ENCODE measurements at regions not wholly inside any gene's neighbourhood (a gene's known extent, or its start where the extent isn't known, plus 50 kb on each side); places are given as distances from the start of the nearest gene placed in this dataset.

DNA sequence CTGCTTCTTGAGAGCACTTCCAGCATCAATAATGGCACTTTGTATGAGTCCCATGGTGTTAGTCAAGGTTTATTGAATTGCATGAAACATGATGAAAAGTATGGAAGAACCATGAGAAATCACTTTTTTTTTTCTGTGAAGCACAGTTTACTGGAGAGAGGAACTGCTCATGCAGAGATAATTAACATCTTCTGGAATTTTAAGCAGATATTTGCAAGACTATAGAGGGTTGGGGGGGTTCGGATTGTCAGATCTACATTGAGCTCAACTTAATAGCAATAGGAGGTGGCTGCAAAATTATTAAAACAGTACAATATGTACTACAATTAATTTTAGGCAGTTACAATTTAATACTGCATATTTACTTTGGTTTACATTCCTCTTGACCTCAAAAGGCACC, 204.4 kb upstream of the CDH10 start (continued):
- TF ChIP-seq, protein P1, sequence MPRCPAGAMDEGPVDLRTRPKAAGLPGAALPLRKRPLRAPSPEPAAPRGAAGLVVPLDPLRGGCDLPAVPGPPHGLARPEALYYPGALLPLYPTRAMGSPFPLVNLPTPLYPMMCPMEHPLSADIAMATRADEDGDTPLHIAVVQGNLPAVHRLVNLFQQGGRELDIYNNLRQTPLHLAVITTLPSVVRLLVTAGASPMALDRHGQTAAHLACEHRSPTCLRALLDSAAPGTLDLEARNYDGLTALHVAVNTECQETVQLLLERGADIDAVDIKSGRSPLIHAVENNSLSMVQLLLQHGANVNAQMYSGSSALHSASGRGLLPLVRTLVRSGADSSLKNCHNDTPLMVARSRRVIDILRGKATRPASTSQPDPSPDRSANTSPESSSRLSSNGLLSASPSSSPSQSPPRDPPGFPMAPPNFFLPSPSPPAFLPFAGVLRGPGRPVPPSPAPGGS (IDR thresholded peaks at IDR 0.05) = no peak
- TF ChIP-seq RCOR1 (IDR thresholded peaks at IDR 0.05; ENCODE audit: low read depth, low read length) = no peak
- no peak for TF ChIP-seq NPAS2 (CRISPR knock-in tag; IDR thresholded peaks at IDR 0.05; ENCODE audit: borderline replicate concordance)

DNA sequence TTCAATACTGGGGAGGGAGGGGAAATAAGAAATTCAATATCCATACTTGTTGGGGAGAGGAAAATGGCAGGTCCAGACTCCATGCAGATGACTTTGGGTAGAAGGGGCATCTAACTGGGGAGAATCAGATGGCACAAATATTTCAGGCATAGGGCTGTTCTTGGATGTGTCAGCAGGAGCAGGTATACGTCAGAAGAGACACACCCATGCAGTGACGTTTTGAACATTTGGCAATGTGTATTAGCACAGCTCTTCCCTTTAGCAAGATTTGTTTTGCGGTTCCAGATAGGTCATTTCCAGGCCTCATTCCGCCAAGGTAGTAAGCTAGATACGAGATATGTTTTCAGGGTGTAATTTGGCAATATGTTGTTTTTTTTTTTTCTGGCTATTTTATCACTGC, 187.2 kb upstream of the CDH10 start:
- ATAC-seq = no peak
- H3K4me2 ChIP-seq = no peak overlapping the region
- TF ChIP-seq, protein P2, sequence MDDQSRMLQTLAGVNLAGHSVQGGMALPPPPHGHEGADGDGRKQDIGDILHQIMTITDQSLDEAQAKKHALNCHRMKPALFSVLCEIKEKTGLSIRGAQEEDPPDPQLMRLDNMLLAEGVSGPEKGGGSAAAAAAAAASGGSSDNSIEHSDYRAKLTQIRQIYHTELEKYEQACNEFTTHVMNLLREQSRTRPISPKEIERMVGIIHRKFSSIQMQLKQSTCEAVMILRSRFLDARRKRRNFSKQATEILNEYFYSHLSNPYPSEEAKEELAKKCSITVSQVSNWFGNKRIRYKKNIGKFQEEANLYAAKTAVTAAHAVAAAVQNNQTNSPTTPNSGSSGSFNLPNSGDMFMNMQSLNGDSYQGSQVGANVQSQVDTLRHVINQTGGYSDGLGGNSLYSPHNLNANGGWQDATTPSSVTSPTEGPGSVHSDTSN (IDR thresholded peaks at IDR 0.05) = no peak
- TF ChIP-seq ZNF302 (CRISPR knock-in tag; IDR thresholded peaks at IDR 0.05) = no peak
- TF ChIP-seq CEBPB (IDR thresholded peaks at IDR 0.05) = no peak
- no peak for TF ChIP-seq MAFK (IDR thresholded peaks at IDR 0.05; ENCODE audit: partially characterized antibody)
- no peak for TF ChIP-seq HDAC2 (IDR thresholded peaks at IDR 0.05)
- TF ChIP-seq ESRRA (IDR thresholded peaks at IDR 0.05; ENCODE audit: borderline replicate concordance, low read length) = no peak
- TF ChIP-seq ZFP36 (IDR thresholded peaks at IDR 0.05; ENCODE audit: borderline replicate concordance, partially characterized antibody) = no peak
- no peak for TF ChIP-seq CHD4 (IDR thresholded peaks at IDR 0.05; ENCODE audit: borderline replicate concordance)
- TF ChIP-seq RARB (CRISPR knock-in tag; IDR thresholded peaks at IDR 0.05) = no peak
- TF ChIP-seq SREBF2 (IDR thresholded peaks at IDR 0.05) = no peak
- TF ChIP-seq ZC3H11A (IDR thresholded peaks at IDR 0.05) = no peak
- no peak for TF ChIP-seq HEYL (CRISPR knock-in tag; IDR thresholded peaks at IDR 0.05)
- no peak for TF ChIP-seq EP300 (IDR thresholded peaks at IDR 0.05)
- no peak for TF ChIP-seq EHMT2 (IDR thresholded peaks at IDR 0.05; ENCODE audit: low read depth)
- TF ChIP-seq, protein P3, sequence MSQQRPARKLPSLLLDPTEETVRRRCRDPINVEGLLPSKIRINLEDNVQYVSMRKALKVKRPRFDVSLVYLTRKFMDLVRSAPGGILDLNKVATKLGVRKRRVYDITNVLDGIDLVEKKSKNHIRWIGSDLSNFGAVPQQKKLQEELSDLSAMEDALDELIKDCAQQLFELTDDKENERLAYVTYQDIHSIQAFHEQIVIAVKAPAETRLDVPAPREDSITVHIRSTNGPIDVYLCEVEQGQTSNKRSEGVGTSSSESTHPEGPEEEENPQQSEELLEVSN (IDR thresholded peaks at IDR 0.05; ENCODE audit: borderline replicate concordance, low read depth) = no peak
- no peak for TF ChIP-seq JUNB (IDR thresholded peaks at IDR 0.05)
- TF ChIP-seq, protein P4, sequence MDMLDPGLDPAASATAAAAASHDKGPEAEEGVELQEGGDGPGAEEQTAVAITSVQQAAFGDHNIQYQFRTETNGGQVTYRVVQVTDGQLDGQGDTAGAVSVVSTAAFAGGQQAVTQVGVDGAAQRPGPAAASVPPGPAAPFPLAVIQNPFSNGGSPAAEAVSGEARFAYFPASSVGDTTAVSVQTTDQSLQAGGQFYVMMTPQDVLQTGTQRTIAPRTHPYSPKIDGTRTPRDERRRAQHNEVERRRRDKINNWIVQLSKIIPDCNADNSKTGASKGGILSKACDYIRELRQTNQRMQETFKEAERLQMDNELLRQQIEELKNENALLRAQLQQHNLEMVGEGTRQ (IDR thresholded peaks at IDR 0.05) = no peak
- TF ChIP-seq, protein P5, sequence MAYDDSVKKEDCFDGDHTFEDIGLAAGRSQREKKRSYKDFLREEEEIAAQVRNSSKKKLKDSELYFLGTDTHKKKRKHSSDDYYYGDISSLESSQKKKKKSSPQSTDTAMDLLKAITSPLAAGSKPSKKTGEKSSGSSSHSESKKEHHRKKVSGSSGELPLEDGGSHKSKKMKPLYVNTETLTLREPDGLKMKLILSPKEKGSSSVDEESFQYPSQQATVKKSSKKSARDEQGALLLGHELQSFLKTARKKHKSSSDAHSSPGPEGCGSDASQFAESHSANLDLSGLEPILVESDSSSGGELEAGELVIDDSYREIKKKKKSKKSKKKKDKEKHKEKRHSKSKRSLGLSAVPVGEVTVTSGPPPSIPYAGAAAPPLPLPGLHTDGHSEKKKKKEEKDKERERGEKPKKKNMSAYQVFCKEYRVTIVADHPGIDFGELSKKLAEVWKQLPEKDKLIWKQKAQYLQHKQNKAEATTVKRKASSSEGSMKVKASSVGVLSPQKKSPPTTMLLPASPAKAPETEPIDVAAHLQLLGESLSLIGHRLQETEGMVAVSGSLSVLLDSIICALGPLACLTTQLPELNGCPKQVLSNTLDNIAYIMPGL (CRISPR knock-in tag; IDR thresholded peaks at IDR 0.05; ENCODE audit: borderline replicate concordance) = no peak
- peak in 1 of 2 experiments; percentile 39 for DNase-seq (ENCODE audit: low read depth in 1 of 2, low spot score in 1 of 2)
- FAIRE-seq = no peak
- no peaks in the 10 kb centered on the region for H3K9me3 ChIP-seq
- no peak overlapping the region for H3K4me3 ChIP-seq
- no peak overlapping the region for H3K27ac ChIP-seq
- H3K4me1 ChIP-seq = no peaks in the 10 kb centered on the region
- ChIA-PET CTCF (no interaction called here), POLR2A (no interaction called here)
- 23% methylated on average over 5 of the region's 5 CpGs for WGBS (ENCODE audit: missing lambda C conversion rate)

DNA sequence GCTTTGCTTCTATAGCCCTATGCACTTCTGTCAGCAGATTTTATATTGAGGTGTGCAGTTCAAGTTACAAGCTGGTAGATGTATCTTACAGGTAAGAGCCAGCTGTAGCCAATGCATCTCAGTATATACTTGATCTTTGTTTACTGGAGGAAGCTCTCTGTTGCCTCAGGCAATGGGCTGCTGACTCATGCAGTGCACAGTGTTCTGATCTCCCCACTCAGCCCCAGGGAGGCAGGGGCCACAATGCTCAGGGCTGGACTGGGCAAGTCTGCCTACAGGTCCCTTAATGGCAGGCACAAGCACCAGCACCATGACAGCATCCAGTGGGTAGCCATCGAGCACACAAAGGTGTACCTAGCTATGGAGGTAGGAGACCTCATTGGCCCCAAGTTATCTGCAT, 178.8 kb upstream of the CDH10 start:
- FAIRE-seq (no peak), ATAC-seq (no peak), DNase-seq (ENCODE audit: low read depth in 1 of 2, low spot score in 1 of 2) (no peak)
- H3K27ac ChIP-seq = no peak overlapping the region
- TF ChIP-seq CEBPB (IDR thresholded peaks at IDR 0.05) = no peak
- TF ChIP-seq MAZ (IDR thresholded peaks at IDR 0.05; ENCODE audit: borderline replicate concordance, low read depth, low read length) = no peak
- TF ChIP-seq ZSCAN20 (CRISPR knock-in tag; IDR thresholded peaks at IDR 0.05) = no peak
- no peak for TF ChIP-seq CBX2 (IDR thresholded peaks at IDR 0.05; ENCODE audit: borderline replicate concordance, low read depth)
- no peak for TF ChIP-seq EHMT2 (IDR thresholded peaks at IDR 0.05; ENCODE audit: low read depth)
- no peak for TF ChIP-seq FOXS1 (CRISPR knock-in tag; IDR thresholded peaks at IDR 0.05)
- no peak for TF ChIP-seq NFE2L2 (conservative IDR thresholded peaks at IDR 0.05; ENCODE audit: low read length)
- no peak overlapping the region for H3K4me2 ChIP-seq
- peaks cover 3% of the 10 kb centered on the region; the same call in 1 of the 3 replicates for H3K9me3 ChIP-seq
- ChIA-PET CTCF (no interaction called here), POLR2A (no interaction called here)
- no peaks in the 10 kb centered on the region for H3K4me1 ChIP-seq
- WGBS (ENCODE audit: missing lambda C conversion rate) = 0% methylated on average over 1 of the region's 1 CpG
- H3K4me3 ChIP-seq = no peak overlapping the region
